Natural killer cell (primary cell): ENCODE measurements at regions not wholly inside any gene's neighbourhood (a gene's known extent, or its start where the extent isn't known, plus 50 kb on each side); places are given as distances from the start of the nearest gene placed in this dataset.

Experiments
- ATAC-seq, 3 donors: fragments of 150-1000 bp in 2 of 3; fragments of 200-7000 bp in 1 of 3; cut with Tn5 transposase; 1 replicate in 1 of 3; 2 replicates in 2 of 3; pipeline ENCODE4 v1.10.0; 2021; ENCODE audit warnings: mild to moderate bottlenecking in 2 of 3, moderate library complexity in 2 of 3
- DNase-seq, 2 donors: peaks; one replicate each; pipeline versions ENCODE4 v3.0.0 to v3.0.0-alpha.2; 2013 to 2021; ENCODE audit warnings: mixed read lengths in 1 of 2
- H3K27ac ChIP-seq: one replicate; pipeline ENCODE4 v1.5.1; 2013; ENCODE audit warnings: mild to moderate bottlenecking, low read length
- H3K27me3 ChIP-seq: one replicate; pipeline ENCODE4 v1.6.1; 2013; ENCODE audit warnings: low read length; ENCODE audit not compliant: control insufficient read depth, insufficient read depth
- H3K36me3 ChIP-seq: one replicate; pipeline ENCODE4 v1.6.1; 2013; ENCODE audit warnings: low read length; ENCODE audit not compliant: control insufficient read depth, insufficient read depth
- H3K4me1 ChIP-seq: one replicate; pipeline ENCODE4 v1.6.1; 2013; ENCODE audit warnings: low read length; ENCODE audit not compliant: control insufficient read depth, insufficient read depth
- H3K4me3 ChIP-seq: one replicate; pipeline ENCODE4 v1.5.1; 2013; ENCODE audit warnings: low read length
- H3K9me3 ChIP-seq: one replicate; pipeline ENCODE4 v1.6.1; 2013; ENCODE audit warnings: low read length; ENCODE audit not compliant: control insufficient read depth, insufficient read depth
- H3K27ac Mint-ChIP-seq, 2 donors: one replicate each; pipeline ENCODE4 v1.8.0; 2022; ENCODE audit warnings: mild to moderate bottlenecking in 2 of 2, mixed read lengths in 2 of 2, moderate library complexity in 1 of 2
- H3K27me3 Mint-ChIP-seq, 2 donors: one replicate each; pipeline ENCODE4 v1.8.0; 2022; ENCODE audit warnings: low read depth in 2 of 2, mixed read lengths in 2 of 2
- H3K36me3 Mint-ChIP-seq: one replicate; pipeline ENCODE4 v1.8.0; 2022; ENCODE audit warnings: mixed read lengths
- H3K4me1 Mint-ChIP-seq, 2 donors: one replicate each; pipeline ENCODE4 v1.8.0; 2022; ENCODE audit warnings: mixed read lengths in 2 of 2
- H3K4me3 Mint-ChIP-seq: one replicate; pipeline ENCODE4 v1.8.0; 2022; ENCODE audit warnings: mild to moderate bottlenecking, moderate library complexity, mixed read lengths
- H3K9me3 Mint-ChIP-seq, 2 donors: one replicate each; pipeline ENCODE4 v1.8.0; 2022; ENCODE audit warnings: mixed read lengths in 2 of 2
- WGBS: methylation state at CpG from one replicate; pipeline ENCODE4 v1.1.7; 2013; ENCODE audit warnings: missing lambda C conversion rate; ENCODE audit not compliant: insufficient coverage; 5-methylcytosine and 5-hydroxymethylcytosine counted together
- intact Hi-C: fragments of 100-400 bp; cut with micrococcal nuclease; formaldehyde crosslinking; loops from one replicate; pipeline ENCODE4 v1.14.2; 2022
- TF ChIP-seq, protein P1 (sequence below): fragments of 200-600 bp; IDR thresholded peaks from one replicate; pipeline ENCODE4 v1.8.0; 2022; ENCODE audit warnings: antibody characterized with exemption

DNA sequence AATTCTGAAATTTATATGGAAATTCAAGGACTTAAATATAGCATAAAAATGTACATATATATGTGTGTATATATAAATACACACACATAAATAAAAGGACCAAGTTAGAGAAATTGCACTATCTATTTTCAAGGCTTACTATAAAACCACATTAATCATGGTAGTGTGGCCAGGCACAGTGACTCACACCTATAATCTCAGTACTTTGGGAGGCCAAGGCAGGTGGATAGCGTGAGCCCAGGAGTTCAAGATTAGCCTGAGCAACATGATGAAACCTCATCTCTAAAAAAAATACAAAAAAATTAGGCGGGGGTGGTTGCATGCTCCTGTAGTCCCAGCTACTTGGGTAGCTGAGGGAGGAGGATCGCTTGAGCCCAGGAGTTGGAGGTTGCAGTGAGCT is 171.4 kb upstream of the GORAB start:
- Histone ChIP-seq H3K4me1 (no peaks in the 10 kb centered on the region), H3K27ac (no peak overlapping the region), H3K27me3 (no peaks in the 10 kb centered on the region), H3K4me3 (no peak overlapping the region), H3K36me3 (no peaks in the 10 kb centered on the region), H3K9me3 (no peaks in the 10 kb centered on the region)
- H3K9me3 Mint-ChIP-seq = peaks cover 13 to 16% of the 10 kb centered on the region in 2 donors
- no peak overlapping the region for H3K4me3 Mint-ChIP-seq
- WGBS = 92% methylated on average over 3 of the region's 3 CpGs
- H3K27ac Mint-ChIP-seq = no peak overlapping the region
- no peaks in the 10 kb centered on the region for H3K27me3 Mint-ChIP-seq
- H3K4me1 Mint-ChIP-seq = no peaks in the 10 kb centered on the region
- ATAC-seq (no peak), DNase-seq (no peak)
- intact Hi-C loops = no loop called here
- TF ChIP-seq, protein P1, sequence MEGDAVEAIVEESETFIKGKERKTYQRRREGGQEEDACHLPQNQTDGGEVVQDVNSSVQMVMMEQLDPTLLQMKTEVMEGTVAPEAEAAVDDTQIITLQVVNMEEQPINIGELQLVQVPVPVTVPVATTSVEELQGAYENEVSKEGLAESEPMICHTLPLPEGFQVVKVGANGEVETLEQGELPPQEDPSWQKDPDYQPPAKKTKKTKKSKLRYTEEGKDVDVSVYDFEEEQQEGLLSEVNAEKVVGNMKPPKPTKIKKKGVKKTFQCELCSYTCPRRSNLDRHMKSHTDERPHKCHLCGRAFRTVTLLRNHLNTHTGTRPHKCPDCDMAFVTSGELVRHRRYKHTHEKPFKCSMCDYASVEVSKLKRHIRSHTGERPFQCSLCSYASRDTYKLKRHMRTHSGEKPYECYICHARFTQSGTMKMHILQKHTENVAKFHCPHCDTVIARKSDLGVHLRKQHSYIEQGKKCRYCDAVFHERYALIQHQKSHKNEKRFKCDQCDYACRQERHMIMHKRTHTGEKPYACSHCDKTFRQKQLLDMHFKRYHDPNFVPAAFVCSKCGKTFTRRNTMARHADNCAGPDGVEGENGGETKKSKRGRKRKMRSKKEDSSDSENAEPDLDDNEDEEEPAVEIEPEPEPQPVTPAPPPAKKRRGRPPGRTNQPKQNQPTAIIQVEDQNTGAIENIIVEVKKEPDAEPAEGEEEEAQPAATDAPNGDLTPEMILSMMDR = no peak
- no peaks in the 10 kb centered on the region for H3K36me3 Mint-ChIP-seq

DNA sequence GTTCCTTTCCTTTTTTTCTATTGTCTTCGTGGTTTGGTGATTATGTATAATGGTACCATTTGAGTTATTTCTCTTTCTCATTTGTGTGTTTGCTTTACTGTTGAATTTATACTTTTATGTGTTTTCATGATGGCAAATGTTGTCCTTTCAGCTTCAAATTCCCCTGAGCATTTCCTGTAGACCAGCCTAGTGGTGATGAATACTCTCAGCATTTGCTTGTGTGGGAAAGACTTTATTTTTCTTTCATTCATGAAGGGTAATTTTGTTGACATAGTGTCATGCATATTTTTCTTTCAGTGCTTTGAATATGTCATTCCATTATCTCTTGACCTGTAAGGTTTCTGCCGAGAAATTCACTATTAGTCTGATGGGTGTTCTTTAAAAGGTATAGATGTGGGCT is 166.6 kb upstream of the GORAB start:
- H3K9me3 ChIP-seq = no peaks in the 10 kb centered on the region
- H3K36me3 Mint-ChIP-seq = no peaks in the 10 kb centered on the region
- 58% methylated on average over 1 of the region's 2 CpGs for WGBS

DNA sequence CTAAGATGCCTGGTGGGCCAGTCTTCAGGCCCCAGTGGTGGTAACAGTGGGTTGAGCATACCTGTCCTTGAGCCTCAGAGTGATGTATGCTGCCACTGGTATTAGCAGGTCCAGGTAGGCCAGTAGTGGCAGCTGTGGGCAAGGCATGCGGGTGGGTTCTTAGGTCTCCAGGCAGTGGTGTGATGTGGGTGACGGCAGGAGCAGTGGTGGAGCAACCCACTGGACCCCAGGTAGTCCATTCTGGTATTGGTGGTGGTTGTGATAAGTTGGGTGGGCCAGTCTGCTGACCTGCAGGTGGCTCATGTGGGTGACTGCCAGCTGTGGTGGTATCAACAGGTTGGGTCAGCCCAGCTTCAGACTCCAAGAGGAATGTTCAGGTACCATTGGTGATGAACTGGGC is 165.0 kb upstream of the GORAB start:
- no peaks in the 10 kb centered on the region for H3K36me3 Mint-ChIP-seq
- Histone ChIP-seq H3K27me3 (no peaks in the 10 kb centered on the region), H3K27ac (no peak overlapping the region), H3K9me3 (no peaks in the 10 kb centered on the region), H3K36me3 (no peaks in the 10 kb centered on the region), H3K4me1 (no peaks in the 10 kb centered on the region), H3K4me3 (no peak overlapping the region)
- H3K27me3 Mint-ChIP-seq = peaks cover 0 to 5% of the 10 kb centered on the region in 2 donors
- no peak for DNase-seq
- H3K27ac Mint-ChIP-seq = no peak overlapping the region
- H3K4me3 Mint-ChIP-seq = no peak overlapping the region
- intact Hi-C loops = no loop called here
- 80% methylated on average over 2 of the region's 2 CpGs for WGBS
- no peak for ATAC-seq
- H3K9me3 Mint-ChIP-seq = peaks cover 7 to 8% of the 10 kb centered on the region in 2 donors
- TF ChIP-seq, protein P1 = no peak
- no peaks in the 10 kb centered on the region for H3K4me1 Mint-ChIP-seq

More for the DNA sequence above, 166.6 kb upstream of the GORAB start:
- TF ChIP-seq, protein P1 = no peak
- no peak overlapping the region for H3K4me3 Mint-ChIP-seq
- DNase-seq = no peak
- H3K36me3 ChIP-seq = no peaks in the 10 kb centered on the region
- H3K27me3 Mint-ChIP-seq = peaks cover 0 to 5% of the 10 kb centered on the region in 2 donors
- intact Hi-C loops = no loop called here
- no peak overlapping the region for H3K27ac Mint-ChIP-seq
- H3K4me1 ChIP-seq = no peaks in the 10 kb centered on the region
- no peaks in the 10 kb centered on the region for H3K4me1 Mint-ChIP-seq
- no peak overlapping the region for H3K27ac ChIP-seq
- peaks cover 8 to 9% of the 10 kb centered on the region in 2 donors for H3K9me3 Mint-ChIP-seq
- H3K4me3 ChIP-seq = no peak overlapping the region
- ATAC-seq = no peak
- H3K27me3 ChIP-seq = no peaks in the 10 kb centered on the region

DNA sequence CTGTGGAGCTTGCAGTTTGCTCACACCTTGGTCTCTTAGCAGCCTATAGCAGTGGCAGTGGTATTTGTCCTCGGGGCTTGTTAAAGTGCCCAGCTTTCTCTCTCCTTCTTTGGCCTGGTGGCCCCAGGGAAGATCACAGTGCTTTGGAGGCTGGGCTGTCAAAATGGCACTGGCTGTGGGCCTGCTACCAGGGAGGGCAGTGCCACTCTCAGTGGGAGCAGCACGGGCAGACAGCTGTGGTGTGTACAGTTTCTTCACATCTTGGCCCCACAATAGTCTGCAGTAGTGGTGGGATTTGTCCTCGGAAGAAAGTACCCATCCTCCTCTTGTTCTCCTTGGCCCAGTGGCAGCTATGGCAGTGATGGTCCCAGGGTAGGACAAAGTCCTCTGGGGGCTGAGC is 164.4 kb upstream of the GORAB start:
- Mint-ChIP-seq H3K27me3 (peaks cover 0 to 5% of the 10 kb centered on the region in 2 donors), H3K36me3 (no peaks in the 10 kb centered on the region), H3K9me3 (peaks cover 7 to 8% of the 10 kb centered on the region in 2 donors), H3K27ac (no peak overlapping the region), H3K4me1 (no peaks in the 10 kb centered on the region), H3K4me3 (no peak overlapping the region)
- no peaks in the 10 kb centered on the region for H3K4me1 ChIP-seq
- TF ChIP-seq, protein P1 = no peak
- no peak for ATAC-seq
- H3K27ac ChIP-seq = no peak overlapping the region
- no peak overlapping the region for H3K4me3 ChIP-seq
- H3K27me3 ChIP-seq = no peaks in the 10 kb centered on the region
- no peaks in the 10 kb centered on the region for H3K9me3 ChIP-seq
- no peaks in the 10 kb centered on the region for H3K36me3 ChIP-seq
- no peak for DNase-seq
- intact Hi-C loops = no loop called here
- WGBS = 91% methylated on average over 3 of the region's 3 CpGs
